Endothelial cell of umbilical vein (primary cell): ENCODE measurements at regions not wholly inside any gene's neighbourhood (a gene's known extent, or its start where the extent isn't known, plus 50 kb on each side); places are given as distances from the start of the nearest gene placed in this dataset.
A peak's percentile ranks its signal among the peaks of the same experiment; 100 is the strongest.

Experiments used
- BruUV-seq: library from RNA; stranded (reverse); fragments of 400-500 nt; replicated peaks from 2 replicates; lab custom pipeline; 2021; lab: Mats Ljungman, UMichigan
- CTCF ChIA-PET: fragments of 300-600, 350-600 bp; sonication (Branson Sonifier 250); formaldehyde crosslinking; loops from one replicate; lab custom pipeline; 2021; ENCODE audit warnings: antibody characterized with exemption, inconsistent platforms; lab: Charles Lee
- POLR2A ChIA-PET: fragments of 300-600, 350-600 bp; sonication (Branson Sonifier 250); formaldehyde crosslinking; loops from one replicate; lab custom pipeline; 2021; ENCODE audit warnings: antibody characterized with exemption, inconsistent platforms; lab: Charles Lee
- DNase-seq: peaks from one replicate; pipeline ENCODE4 v3.0.0-alpha.2; 2011; ENCODE audit warnings: low read depth, low spot score
- FAIRE-seq: peaks from 2 replicates; lab custom pipeline; 2011; peaks lifted over from hg19 to GRCh38; lab: Jason Lieb, UNC
- H2AFZ ChIP-seq: 2 replicates; pipeline ENCODE4 v1.6.0; 2012; ENCODE audit warnings: low read depth, low read length, control low read depth, inconsistent platforms
- H3K27ac ChIP-seq: 2 replicates; pipeline ENCODE4 v1.5.1; 2011; ENCODE audit warnings: low read depth, mild to moderate bottlenecking, control low read depth, low read length, moderate library complexity; ENCODE audit not compliant: insufficient read depth
- H3K27me3 ChIP-seq, 2 experiments: 2 replicates each; pipeline versions ENCODE4 v1.6.0 to v1.6.1; 2011; ENCODE audit warnings: low read length in 2 of 2, mixed read lengths in 1 of 2; ENCODE audit not compliant: control insufficient read depth in 2 of 2, insufficient read depth in 2 of 2
- H3K36me3 ChIP-seq, 2 experiments: 2 replicates in 1 of 2; 3 replicates in 1 of 2; pipeline ENCODE4 v1.5.1; 2011; ENCODE audit warnings: low read length in 2 of 2, mild to moderate bottlenecking in 1 of 2, moderate library complexity in 1 of 2; ENCODE audit not compliant: control insufficient read depth in 2 of 2, insufficient read depth in 2 of 2; ENCODE audit errors: extremely low read depth in 1 of 2
- H3K4me1 ChIP-seq: 3 replicates; pipeline ENCODE4 v1.5.1; 2011; ENCODE audit warnings: mild to moderate bottlenecking, low read length; ENCODE audit not compliant: control insufficient read depth, insufficient read depth; ENCODE audit errors: extremely low read depth
- H3K4me2 ChIP-seq: 2 replicates; pipeline ENCODE4 v1.6.1; 2011; ENCODE audit warnings: low read length, control low read depth, mixed read lengths; ENCODE audit not compliant: insufficient read depth
- H3K4me3 ChIP-seq, 3 experiments: fragments of 200-600 bp in 1 of 3; sonication (generic), shearing (Covaris generic) in 1 of 3; replicated peaks in 1 of 3; 2 replicates each; pipeline ENCODE4 v1.5.1; 2011 to 2016; ENCODE audit warnings: control low read depth in 3 of 3, low read length in 3 of 3, mild to moderate bottlenecking in 2 of 3, inconsistent platforms in 1 of 3, low read depth in 1 of 3, moderate library complexity in 1 of 3; ENCODE audit not compliant: insufficient read depth in 1 of 3
- H3K79me2 ChIP-seq: 2 replicates; pipeline ENCODE4 v1.6.0; 2012; ENCODE audit warnings: low read length, inconsistent platforms; ENCODE audit not compliant: control insufficient read depth, insufficient read depth
- H3K9ac ChIP-seq: replicated peaks from 2 replicates; pipeline ENCODE3; 2011; ENCODE audit warnings: low read length, control low read depth; ENCODE audit not compliant: insufficient read depth; ENCODE audit errors: extremely low read depth
- H3K9me1 ChIP-seq: replicated peaks from 3 replicates; pipeline ENCODE4 v1.6.0; 2011; ENCODE audit warnings: mild to moderate bottlenecking, low read length; ENCODE audit not compliant: control insufficient read depth, insufficient read depth; ENCODE audit errors: extremely low read depth
- H3K9me3 ChIP-seq: replicated peaks from 2 replicates; pipeline ENCODE4 v1.5.1; 2012; ENCODE audit warnings: low read length, inconsistent platforms; ENCODE audit not compliant: control insufficient read depth, insufficient read depth
- H4K20me1 ChIP-seq: replicated peaks from 2 replicates; pipeline ENCODE3; 2011; ENCODE audit warnings: mild to moderate bottlenecking, low read length; ENCODE audit not compliant: control insufficient read depth, insufficient read depth; ENCODE audit errors: extremely low read depth
- EZH2 ChIP-seq: IDR thresholded peaks from 2 replicates; pipeline ENCODE4 v1.6.1; 2012; ENCODE audit warnings: borderline replicate concordance, low read depth, mild to moderate bottlenecking, moderate library complexity, low read length, inconsistent platforms; ENCODE audit not compliant: severe bottlenecking
- FOS ChIP-seq: IDR thresholded peaks from 2 replicates; pipeline ENCODE4 v1.6.1; 2011; ENCODE audit warnings: mild to moderate bottlenecking, low read length, moderate library complexity, borderline replicate concordance; ENCODE audit not compliant: insufficient read depth
- GATA2 ChIP-seq: IDR thresholded peaks from 2 replicates; pipeline ENCODE4 v1.7.0; 2011; ENCODE audit warnings: low read depth, mild to moderate bottlenecking, moderate library complexity, mixed read lengths, low read length; ENCODE audit not compliant: insufficient read length, insufficient read depth
- JUN ChIP-seq: IDR thresholded peaks from 2 replicates; pipeline ENCODE4 v1.6.1; 2011; ENCODE audit warnings: borderline replicate concordance, low read depth; ENCODE audit not compliant: insufficient read length, insufficient read depth
- MYC ChIP-seq: IDR thresholded peaks from one replicate; pipeline ENCODE4 v1.6.1; 2011; ENCODE audit warnings: mild to moderate bottlenecking, low read depth, low read length
- POLR2A ChIP-seq: IDR thresholded peaks from 2 replicates; pipeline ENCODE4 v1.6.1; 2012; ENCODE audit warnings: low read depth, mild to moderate bottlenecking, control low read depth, low read length
- POLR2AphosphoS5 ChIP-seq: IDR thresholded peaks from 2 replicates; pipeline ENCODE4 v1.6.1; 2012; ENCODE audit warnings: low read depth, mild to moderate bottlenecking, control low read depth, low read length, moderate library complexity; ENCODE audit not compliant: insufficient read depth
- dilution Hi-C: fragments of 300-500 bp; cut with MboI; formaldehyde crosslinking; loops from one replicate; pipeline ENCODE4 v1.15.0; 2019; ENCODE audit warnings: low sequenced_read_pairs; ENCODE audit not compliant: extremely low pct_ligation_motif_present
- intact Hi-C: fragments of 100-400 bp; cut with micrococcal nuclease; formaldehyde crosslinking; loops from one replicate; pipeline ENCODE4 v1.10.0; 2022
- TF ChIP-seq, protein P1 (sequence below): IDR thresholded peaks from 2 replicates; pipeline ENCODE4 v1.6.1; 2011; ENCODE audit not compliant: insufficient read depth, insufficient read length
- TF ChIP-seq, protein P2 (sequence below), 2 donors: IDR thresholded peaks; 1 replicate in 1 of 2; 2 replicates in 1 of 2; pipeline ENCODE4 v1.5.1; 2011; ENCODE audit warnings: low read length in 2 of 2, mild to moderate bottlenecking in 2 of 2, moderate library complexity in 2 of 2, control low read depth in 1 of 2, inconsistent platforms in 1 of 2, low read depth in 1 of 2; ENCODE audit not compliant: insufficient read depth in 1 of 2; ENCODE audit errors: extremely low read depth in 1 of 2

DNA sequence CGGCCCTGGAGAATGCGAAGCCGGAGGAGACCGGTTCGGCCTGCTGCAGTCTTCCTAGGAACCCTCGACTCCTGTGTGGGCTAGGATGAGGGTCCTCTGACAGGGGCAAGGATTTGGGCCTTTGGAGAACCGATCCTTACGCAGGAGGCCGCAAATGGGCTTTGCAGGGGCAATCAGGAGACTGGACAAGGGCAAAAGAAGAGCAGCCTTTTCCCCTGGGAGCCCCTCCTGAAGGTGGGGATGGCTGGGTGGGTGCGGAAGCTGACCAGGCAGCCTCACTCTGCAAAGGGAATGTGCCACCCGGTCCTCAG, 111.7 kb downstream of the NAV1 start:
- no peaks in the 10 kb centered on the region for H3K9me1 ChIP-seq
- H2AFZ ChIP-seq: no peak overlapping the region
- H3K36me3 ChIP-seq: no peaks in the 10 kb centered on the region
- no peak overlapping the region for H3K27ac ChIP-seq
- POLR2A ChIA-PET: interaction anchor here (1.7 kb wide), 1 partner anchor 15 kb away, joined by 6 read pairs; no protein-coding TSS in a partner anchor
- intact Hi-C loops: loop anchor here (1.0 kb wide), 1 partner anchor 91 kb away; no protein-coding TSS in a partner anchor
- TF ChIP-seq POLR2A: no peak
- TF ChIP-seq POLR2AphosphoS5: no peak
- no peak for TF ChIP-seq EZH2
- TF ChIP-seq, protein P1, sequence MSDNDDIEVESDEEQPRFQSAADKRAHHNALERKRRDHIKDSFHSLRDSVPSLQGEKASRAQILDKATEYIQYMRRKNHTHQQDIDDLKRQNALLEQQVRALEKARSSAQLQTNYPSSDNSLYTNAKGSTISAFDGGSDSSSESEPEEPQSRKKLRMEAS: no peak
- TF ChIP-seq JUN: no peak
- no peak for TF ChIP-seq MYC
- TF ChIP-seq, protein P2, sequence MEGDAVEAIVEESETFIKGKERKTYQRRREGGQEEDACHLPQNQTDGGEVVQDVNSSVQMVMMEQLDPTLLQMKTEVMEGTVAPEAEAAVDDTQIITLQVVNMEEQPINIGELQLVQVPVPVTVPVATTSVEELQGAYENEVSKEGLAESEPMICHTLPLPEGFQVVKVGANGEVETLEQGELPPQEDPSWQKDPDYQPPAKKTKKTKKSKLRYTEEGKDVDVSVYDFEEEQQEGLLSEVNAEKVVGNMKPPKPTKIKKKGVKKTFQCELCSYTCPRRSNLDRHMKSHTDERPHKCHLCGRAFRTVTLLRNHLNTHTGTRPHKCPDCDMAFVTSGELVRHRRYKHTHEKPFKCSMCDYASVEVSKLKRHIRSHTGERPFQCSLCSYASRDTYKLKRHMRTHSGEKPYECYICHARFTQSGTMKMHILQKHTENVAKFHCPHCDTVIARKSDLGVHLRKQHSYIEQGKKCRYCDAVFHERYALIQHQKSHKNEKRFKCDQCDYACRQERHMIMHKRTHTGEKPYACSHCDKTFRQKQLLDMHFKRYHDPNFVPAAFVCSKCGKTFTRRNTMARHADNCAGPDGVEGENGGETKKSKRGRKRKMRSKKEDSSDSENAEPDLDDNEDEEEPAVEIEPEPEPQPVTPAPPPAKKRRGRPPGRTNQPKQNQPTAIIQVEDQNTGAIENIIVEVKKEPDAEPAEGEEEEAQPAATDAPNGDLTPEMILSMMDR (IDR thresholded peaks at IDR 0.05; ENCODE audit: extremely low read depth in 1 of 2, insufficient read depth in 1 of 2, low read depth in 1 of 2, low read length in 2 of 2): no peak
- no peak for TF ChIP-seq GATA2
- TF ChIP-seq FOS: no peak
- H3K9ac ChIP-seq: peak overlapping the region; percentile 77
- H4K20me1 ChIP-seq: no peaks in the 10 kb centered on the region
- H3K27me3 ChIP-seq: no peaks in the 10 kb centered on the region
- peak overlapping the region; percentile 70 for H3K4me2 ChIP-seq
- BruUV-seq: no TSS peak
- no peak for DNase-seq
- H3K79me2 ChIP-seq: peaks cover 52% of the 10 kb centered on the region
- peaks cover 30% of the 10 kb centered on the region for H3K4me1 ChIP-seq
- dilution Hi-C loops: no loop called here
- no peaks in the 10 kb centered on the region for H3K9me3 ChIP-seq
- FAIRE-seq: no peak
- CTCF ChIA-PET: interaction anchor here (0.7 to 5.2 kb wide), 16 partner anchors 12 to 215 kb away, joined by 3 to 42 read pairs (median 4); no protein-coding TSS in a partner anchor
- H3K4me3 ChIP-seq: peak overlapping the region; percentile 30 to 57 (median 49)
